Mammary epithelial cell (primary cell): ENCODE measurements at regions not wholly inside any gene's neighbourhood (a gene's known extent, or its start where the extent isn't known, plus 50 kb on each side); places are given as distances from the start of the nearest gene placed in this dataset.

ENCODE experiments used
- EZH2 ChIP-seq: IDR thresholded peaks from 2 replicates; pipeline ENCODE4 v1.6.1; 2012; ENCODE audit warnings: low read length, inconsistent platforms, borderline replicate concordance
- TF ChIP-seq, protein P1 (sequence below), 2 donors: IDR thresholded peaks in 1 of 2; conservative IDR thresholded peaks in 1 of 2; 2 replicates each; pipeline ENCODE4 v1.5.1; 2011 to 2012; ENCODE audit warnings: inconsistent platforms in 2 of 2, low read length in 2 of 2, mild to moderate bottlenecking in 2 of 2, control low read depth in 1 of 2, low read depth in 1 of 2; ENCODE audit not compliant: insufficient read depth in 1 of 2; ENCODE audit errors: extremely low read depth in 1 of 2

DNA sequence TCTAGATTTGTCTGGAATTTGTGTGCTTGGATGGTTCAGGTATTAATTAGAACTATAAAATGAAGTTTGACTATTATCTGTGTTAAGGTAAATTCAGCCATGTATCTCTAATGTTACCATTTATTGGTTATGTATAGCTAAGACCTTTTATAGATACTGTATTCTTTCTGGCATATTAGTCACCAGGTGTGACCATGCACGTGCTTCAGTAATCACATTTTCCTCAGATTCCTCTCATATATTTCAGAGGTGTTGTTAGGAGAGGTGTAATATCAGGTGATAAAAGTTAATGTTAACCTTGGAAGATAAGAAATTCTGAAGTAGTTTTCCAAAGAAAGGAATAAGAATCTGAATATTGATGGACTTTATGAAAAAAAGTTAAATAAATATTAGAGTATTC lies 194.5 kb upstream of the KHDRBS2 start:
- TF ChIP-seq, protein P1, sequence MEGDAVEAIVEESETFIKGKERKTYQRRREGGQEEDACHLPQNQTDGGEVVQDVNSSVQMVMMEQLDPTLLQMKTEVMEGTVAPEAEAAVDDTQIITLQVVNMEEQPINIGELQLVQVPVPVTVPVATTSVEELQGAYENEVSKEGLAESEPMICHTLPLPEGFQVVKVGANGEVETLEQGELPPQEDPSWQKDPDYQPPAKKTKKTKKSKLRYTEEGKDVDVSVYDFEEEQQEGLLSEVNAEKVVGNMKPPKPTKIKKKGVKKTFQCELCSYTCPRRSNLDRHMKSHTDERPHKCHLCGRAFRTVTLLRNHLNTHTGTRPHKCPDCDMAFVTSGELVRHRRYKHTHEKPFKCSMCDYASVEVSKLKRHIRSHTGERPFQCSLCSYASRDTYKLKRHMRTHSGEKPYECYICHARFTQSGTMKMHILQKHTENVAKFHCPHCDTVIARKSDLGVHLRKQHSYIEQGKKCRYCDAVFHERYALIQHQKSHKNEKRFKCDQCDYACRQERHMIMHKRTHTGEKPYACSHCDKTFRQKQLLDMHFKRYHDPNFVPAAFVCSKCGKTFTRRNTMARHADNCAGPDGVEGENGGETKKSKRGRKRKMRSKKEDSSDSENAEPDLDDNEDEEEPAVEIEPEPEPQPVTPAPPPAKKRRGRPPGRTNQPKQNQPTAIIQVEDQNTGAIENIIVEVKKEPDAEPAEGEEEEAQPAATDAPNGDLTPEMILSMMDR (conservative IDR thresholded peaks at IDR 0.05 in 1 of 2, IDR thresholded peaks at IDR 0.05 in 1 of 2; ENCODE audit: extremely low read depth in 1 of 2, insufficient read depth in 1 of 2, low read depth in 1 of 2, low read length in 2 of 2), result no peak
- TF ChIP-seq EZH2, result no peak
